Large intestine (tissue), 3 donors: ENCODE measurements at regions not wholly inside any gene's neighbourhood (a gene's known extent, or its start where the extent isn't known, plus 50 kb on each side); places are given as distances from the start of the nearest gene placed in this dataset.
A peak's percentile ranks its signal among the peaks of the same experiment; 100 is the strongest.
"Not testable (repeated sequence)": the region's sequence is repeated elsewhere in the genome, so short reads cannot be mapped to it uniquely, and the experiment has no call there.

Source experiments
- DNase-seq, 2 donors: peaks; one replicate each; pipeline versions ENCODE4 v3.0.0 to v3.0.0-alpha.2; 2013
- H3K27ac ChIP-seq: one replicate; pipeline ENCODE4 v1.5.1; 2013; ENCODE audit warnings: low read length
- H3K27me3 ChIP-seq: 2 replicates; pipeline ENCODE4 v1.6.1; 2013; ENCODE audit warnings: low read length; ENCODE audit not compliant: control insufficient read depth, insufficient read depth
- H3K36me3 ChIP-seq: 2 replicates; pipeline ENCODE4 v1.6.1; 2013; ENCODE audit warnings: low read length; ENCODE audit not compliant: control insufficient read depth, insufficient read depth
- H3K4me1 ChIP-seq: one replicate; pipeline ENCODE4 v1.6.1; 2013; ENCODE audit warnings: low read length; ENCODE audit not compliant: control insufficient read depth, insufficient read depth
- H3K4me3 ChIP-seq: one replicate; pipeline ENCODE4 v1.5.1; 2013; ENCODE audit warnings: low read length
- H3K9me3 ChIP-seq: one replicate; pipeline ENCODE4 v1.6.1; 2013; ENCODE audit warnings: mild to moderate bottlenecking, low read depth, low read length, moderate library complexity; ENCODE audit not compliant: control insufficient read depth
- WGBS: methylation state at CpG from one replicate; pipeline ENCODE4 v1.1.5; 2013; ENCODE audit warnings: low lambda C conversion rate; ENCODE audit not compliant: insufficient coverage; 5-methylcytosine and 5-hydroxymethylcytosine counted together

DNA sequence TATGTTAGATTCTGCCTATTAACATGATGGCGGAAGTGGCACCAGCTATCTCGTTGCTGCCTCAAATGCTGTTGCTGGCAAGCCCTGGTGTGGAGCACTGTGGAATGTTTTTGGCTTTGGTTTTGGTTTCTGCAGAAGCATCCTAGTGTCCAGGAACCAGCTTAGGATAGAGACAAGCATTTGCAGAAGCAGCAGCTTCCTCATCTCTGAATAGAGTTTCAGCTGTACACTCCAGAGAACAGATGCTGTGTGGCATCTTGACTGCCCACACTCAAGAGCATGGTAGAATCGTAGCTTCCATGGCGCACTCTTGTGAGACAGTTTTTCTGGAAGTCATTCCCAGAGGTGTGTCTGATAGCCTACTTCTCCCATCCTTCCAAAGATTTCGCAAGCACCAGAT lies 145.3 kb upstream of the RXFP2 start:
- DNase-seq, result no peak
- no peaks in the 10 kb centered on the region for H3K27me3 ChIP-seq
- WGBS, result 100% methylated on average over 1 of the region's 5 CpGs
- H3K4me1 ChIP-seq, result peaks cover 12% of the 10 kb centered on the region
- no peaks in the 10 kb centered on the region for H3K36me3 ChIP-seq
- H3K9me3 ChIP-seq, result no peaks in the 10 kb centered on the region
- no peak overlapping the region for H3K27ac ChIP-seq
- no peak overlapping the region for H3K4me3 ChIP-seq

DNA sequence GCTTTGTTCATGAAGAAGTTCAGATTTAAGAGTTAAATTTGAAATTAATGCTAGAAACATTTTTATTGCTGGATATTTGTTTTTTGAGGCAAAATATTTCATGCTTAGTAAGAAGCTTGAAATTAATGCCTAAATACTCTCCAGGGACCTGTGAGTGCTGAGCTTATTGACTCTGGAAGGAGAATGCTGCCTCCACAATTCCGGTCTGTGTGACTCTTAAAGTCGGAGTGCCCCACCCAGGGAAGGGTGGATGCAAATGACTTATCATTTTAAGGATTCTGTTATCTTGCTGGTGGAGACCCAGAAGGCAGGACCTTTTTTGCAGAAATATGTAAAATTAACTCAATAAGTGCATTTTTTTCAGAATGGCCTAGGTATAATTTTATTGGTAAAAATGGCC lies 143.8 kb upstream of the RXFP2 start:
- H3K4me3 ChIP-seq, result no peak overlapping the region
- no peak for DNase-seq
- H3K27ac ChIP-seq, result no peak overlapping the region
- 40% methylated on average over 1 of the region's 2 CpGs for WGBS
- no peaks in the 10 kb centered on the region for H3K27me3 ChIP-seq
- no peaks in the 10 kb centered on the region for H3K36me3 ChIP-seq
- peaks cover 5% of the 10 kb centered on the region for H3K4me1 ChIP-seq
- no peaks in the 10 kb centered on the region for H3K9me3 ChIP-seq

- Histone ChIP-seq H3K27me3 (no peaks in the 10 kb centered on the region), H3K4me1 (no peaks in the 10 kb centered on the region), H3K4me3 (no peak overlapping the region), H3K27ac (no peak overlapping the region), H3K9me3 (no peaks in the 10 kb centered on the region), H3K36me3 (no peaks in the 10 kb centered on the region)
- no CpG with 5 or more reads among the region's 3 CpGs for WGBS
- no peak for DNase-seq
Observed at GRCh38 chr13:31598990-31599389, 140.3 kb upstream of the RXFP2 start.

GRCh38 chr13:31605076-31605860 lies 134.1 kb upstream of the RXFP2 start:
- 40% methylated on average over 1 of the region's 5 CpGs for WGBS
- H3K27me3 ChIP-seq, result no peaks in the 10 kb centered on the region
- H3K36me3 ChIP-seq, result no peaks in the 10 kb centered on the region
- peak overlapping the region; percentile 40 for H3K27ac ChIP-seq
- peaks cover 3% of the 10 kb centered on the region for H3K9me3 ChIP-seq
- no peak overlapping the region for H3K4me3 ChIP-seq
- peaks cover 5% of the 10 kb centered on the region for H3K4me1 ChIP-seq
- peak; percentile 71 to 88 for DNase-seq

DNA sequence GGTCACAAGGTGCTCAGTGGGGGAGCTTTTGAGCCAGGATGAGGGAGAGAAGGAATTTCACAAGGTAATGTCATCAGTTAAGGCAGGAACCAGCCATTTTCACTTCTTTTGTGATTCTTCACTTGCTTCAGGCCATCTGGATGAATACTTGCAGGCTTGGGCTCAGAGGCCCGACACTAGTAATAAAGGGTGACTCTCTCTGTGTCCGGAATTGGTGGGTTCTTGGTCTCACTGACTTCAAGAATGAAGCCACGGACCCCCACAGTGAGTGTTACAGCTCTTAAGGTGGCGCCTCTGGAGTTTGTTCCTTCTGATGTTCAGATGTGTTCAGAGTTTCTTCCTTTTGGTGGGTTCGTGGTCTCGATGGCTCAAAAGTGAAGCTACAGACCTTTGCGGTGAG lies 131.8 kb upstream of the RXFP2 start:
- H3K9me3 ChIP-seq, H3K27me3 ChIP-seq, H3K27ac ChIP-seq, H3K4me3 ChIP-seq, H3K36me3 ChIP-seq, H3K4me1 ChIP-seq, DNase-seq: not testable (repeated sequence)
- WGBS, result no CpG with 5 or more reads among the region's 7 CpGs

DNA sequence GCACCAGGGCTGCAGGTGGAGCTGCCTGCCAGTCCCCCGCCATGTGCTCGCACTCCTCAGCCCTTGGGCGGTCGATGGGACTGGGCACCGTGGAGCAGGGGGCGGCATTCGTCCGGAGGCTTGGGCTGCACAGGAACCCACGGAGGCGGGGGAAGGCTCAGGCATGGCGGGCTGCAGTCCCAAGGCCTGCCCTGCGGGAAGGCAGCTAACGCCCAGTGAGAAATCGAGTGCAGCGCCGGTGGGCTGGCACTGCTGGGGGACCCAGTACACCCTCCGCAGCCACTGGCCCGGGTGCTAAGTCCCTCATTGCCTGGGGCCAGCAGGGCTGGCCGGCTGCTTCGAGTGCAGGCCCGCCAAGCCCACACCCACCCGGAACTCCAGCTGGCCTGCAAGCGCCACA lies 130.5 kb upstream of the RXFP2 start:
- not testable (repeated sequence) for H3K4me3 ChIP-seq, DNase-seq, H3K4me1 ChIP-seq, H3K9me3 ChIP-seq, H3K27ac ChIP-seq, H3K27me3 ChIP-seq, H3K36me3 ChIP-seq
- no CpG with 5 or more reads among the region's 23 CpGs for WGBS

- Histone ChIP-seq H3K4me1 (peaks cover under 1% of the 10 kb centered on the region), H3K9me3 (peaks cover 3% of the 10 kb centered on the region), H3K27me3 (no peaks in the 10 kb centered on the region), H3K36me3 (no peaks in the 10 kb centered on the region), H3K4me3 (no peak overlapping the region), H3K27ac (no peak overlapping the region)
- DNase-seq, result no peak
- WGBS, result 100% methylated on average over 3 of the region's 7 CpGs
Observed at GRCh38 chr13:31610270-31610998, 128.9 kb upstream of the RXFP2 start.

DNA sequence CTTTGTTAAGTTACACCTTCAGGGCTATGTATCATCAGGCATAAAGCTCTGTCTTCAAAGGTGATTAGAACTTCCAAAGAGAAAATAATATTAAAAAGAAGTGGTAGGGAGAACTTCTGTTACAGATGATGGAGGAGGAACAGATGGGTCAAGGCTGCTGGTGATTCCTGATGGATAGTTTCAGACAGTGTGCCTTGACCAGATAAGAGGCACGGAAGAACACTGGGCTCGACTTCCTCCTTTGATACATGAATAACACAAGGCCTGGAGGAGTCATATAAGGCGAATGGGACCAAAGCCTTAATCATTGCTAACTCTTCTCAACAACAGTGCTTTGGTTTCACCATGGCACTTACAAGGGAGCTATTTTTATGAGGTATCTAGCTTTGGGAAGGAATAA lies 128.1 kb upstream of the RXFP2 start:
- H3K27ac ChIP-seq, result no peak overlapping the region
- no peaks in the 10 kb centered on the region for H3K36me3 ChIP-seq
- WGBS, result no CpG with 5 or more reads among the region's 3 CpGs
- DNase-seq, result no peak
- H3K27me3 ChIP-seq, result no peaks in the 10 kb centered on the region
- H3K4me1 ChIP-seq, result no peaks in the 10 kb centered on the region
- peaks cover 3% of the 10 kb centered on the region for H3K9me3 ChIP-seq
- no peak overlapping the region for H3K4me3 ChIP-seq

- Histone ChIP-seq H3K9me3 (no peaks in the 10 kb centered on the region), H3K4me3 (no peak overlapping the region), H3K27ac (no peak overlapping the region), H3K27me3 (no peaks in the 10 kb centered on the region), H3K36me3 (no peaks in the 10 kb centered on the region), H3K4me1 (no peaks in the 10 kb centered on the region)
- DNase-seq, result no peak
- WGBS, result no CpG with 5 or more reads among the region's 3 CpGs
Observed at GRCh38 chr13:31614073-31614472, 125.3 kb upstream of the RXFP2 start.

DNA sequence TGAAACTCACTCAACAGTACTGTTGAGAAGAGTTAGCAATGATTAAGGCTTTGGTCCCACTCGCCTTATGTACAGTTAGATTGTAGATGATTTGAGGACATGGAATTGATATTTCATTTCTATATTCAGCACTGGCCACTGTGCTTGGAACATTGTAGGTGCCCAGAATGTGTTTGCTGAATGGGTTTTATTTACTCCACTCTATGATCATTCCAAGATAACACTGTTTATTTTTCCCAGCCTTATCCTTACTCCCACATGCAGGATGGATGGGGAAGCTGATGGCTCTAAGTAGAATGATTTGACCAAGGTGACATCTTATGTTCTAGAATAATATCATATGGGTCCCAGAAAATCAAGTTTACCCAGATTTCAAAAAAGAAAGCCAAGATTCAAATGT lies 124.6 kb upstream of the RXFP2 start:
- H3K4me3 ChIP-seq, result no peak overlapping the region
- H3K9me3 ChIP-seq, result no peaks in the 10 kb centered on the region
- WGBS, result no CpG with 5 or more reads among the region's 1 CpG
- no peaks in the 10 kb centered on the region for H3K36me3 ChIP-seq
- no peaks in the 10 kb centered on the region for H3K4me1 ChIP-seq
- no peak for DNase-seq
- H3K27me3 ChIP-seq, result no peaks in the 10 kb centered on the region
- no peak overlapping the region for H3K27ac ChIP-seq

GRCh38 chr13:31625115-31625514 lies 114.2 kb upstream of the RXFP2 start:
- H3K4me3 ChIP-seq, result no peak overlapping the region
- no CpG with 5 or more reads among the region's 1 CpG for WGBS
- H3K4me1 ChIP-seq, result no peaks in the 10 kb centered on the region
- H3K36me3 ChIP-seq, result no peaks in the 10 kb centered on the region
- DNase-seq, result no peak
- no peak overlapping the region for H3K27ac ChIP-seq
- H3K27me3 ChIP-seq, result no peaks in the 10 kb centered on the region
- no peaks in the 10 kb centered on the region for H3K9me3 ChIP-seq
